Endodermal cell (in vitro differentiated cells): ENCODE measurements at regions not wholly inside any gene's neighbourhood (a gene's known extent, or its start where the extent isn't known, plus 50 kb on each side); places are given as distances from the start of the nearest gene placed in this dataset.
"Not testable (repeated sequence)": the region's sequence is repeated elsewhere in the genome, so short reads cannot be mapped to it uniquely, and the experiment has no call there.

Experiments
- DNase-seq: peaks from one replicate; pipeline ENCODE4 v3.0.0-alpha.2; 2017
- H3K27ac ChIP-seq: 2 replicates; pipeline ENCODE4 v1.5.1; 2013; ENCODE audit warnings: mild to moderate bottlenecking, low read depth, low read length, moderate library complexity
- H3K27me3 ChIP-seq: 2 replicates; pipeline ENCODE4 v1.6.1; 2013; ENCODE audit warnings: mild to moderate bottlenecking, low read length, moderate library complexity; ENCODE audit not compliant: insufficient read depth, control insufficient read depth, poor library complexity, severe bottlenecking
- H3K36me3 ChIP-seq: 2 replicates; pipeline ENCODE4 v1.7.0; 2013; ENCODE audit warnings: mild to moderate bottlenecking, low read length, moderate library complexity; ENCODE audit not compliant: control insufficient read depth, insufficient read depth
- H3K4me1 ChIP-seq: one replicate; pipeline ENCODE4 v1.7.0; 2013; ENCODE audit warnings: low read length; ENCODE audit not compliant: control insufficient read depth, insufficient read depth
- H3K4me3 ChIP-seq: 2 replicates; pipeline ENCODE4 v1.5.1; 2013; ENCODE audit warnings: mild to moderate bottlenecking, low read length, moderate library complexity
- H3K9ac ChIP-seq: 2 replicates; pipeline ENCODE4 v1.6.1; 2013; ENCODE audit warnings: mild to moderate bottlenecking, low read length, moderate library complexity; ENCODE audit not compliant: poor library complexity, severe bottlenecking; ENCODE audit errors: extremely low read depth
- H3K9me3 ChIP-seq: 2 replicates; pipeline ENCODE4 v1.6.1; 2013; ENCODE audit warnings: mild to moderate bottlenecking, low read length, moderate library complexity; ENCODE audit not compliant: control insufficient read depth
- H3K27ac Mint-ChIP-seq: 2 replicates; pipeline ENCODE4 v1.8.0; 2020; ENCODE audit warnings: mixed read lengths
- H3K27me3 Mint-ChIP-seq: 2 replicates; pipeline ENCODE4 v1.8.0; 2021; ENCODE audit warnings: mild to moderate bottlenecking, mixed read lengths; ENCODE audit not compliant: insufficient read depth
- H3K36me3 Mint-ChIP-seq: 2 replicates; pipeline ENCODE4 v1.8.0; 2020; ENCODE audit warnings: low read depth, mixed read lengths
- H3K4me1 Mint-ChIP-seq: 2 replicates; pipeline ENCODE4 v1.8.0; 2020; ENCODE audit warnings: mixed read lengths
- H3K4me3 Mint-ChIP-seq: 2 replicates; pipeline ENCODE4 v1.8.0; 2020; ENCODE audit warnings: mild to moderate bottlenecking, moderate library complexity, mixed read lengths
- H3K9me3 Mint-ChIP-seq: 2 replicates; pipeline ENCODE4 v1.8.0; 2020; ENCODE audit warnings: mild to moderate bottlenecking, mixed read lengths
- CTCF ChIP-seq: fragments of 200-600 bp; sonication (generic); conservative IDR thresholded peaks from 2 replicates; pipeline ENCODE4 v1.5.0; 2021; ENCODE audit warnings: antibody characterized with exemption, mild to moderate bottlenecking
- WGBS, 2 experiments: methylation state at CpG; one replicate each; pipeline versions ENCODE4 v1.1.5 to v1.1.7; 2013; ENCODE audit warnings: missing lambda C conversion rate in 2 of 2, mixed read lengths in 1 of 2; ENCODE audit not compliant: insufficient coverage in 1 of 2, insufficient read length in 1 of 2; 5-methylcytosine and 5-hydroxymethylcytosine counted together

GRCh38 chr7:15131661-15132060 lies 229.1 kb upstream of the DGKB start:
- 88 to 100% methylated on average over 1 of the region's 1 CpG for WGBS, 2 experiments
- peaks cover 3% of the 10 kb centered on the region for H3K9me3 Mint-ChIP-seq
- H3K4me1 ChIP-seq, result peaks cover 6% of the 10 kb centered on the region
- TF ChIP-seq CTCF, result no peak
- DNase-seq, result no peak
- no peaks in the 10 kb centered on the region for H3K36me3 Mint-ChIP-seq
- H3K9me3 ChIP-seq, result no peaks in the 10 kb centered on the region
- H3K36me3 ChIP-seq, result no peaks in the 10 kb centered on the region
- no peaks in the 10 kb centered on the region for H3K27me3 ChIP-seq
- no peak overlapping the region for H3K4me3 Mint-ChIP-seq
- H3K9ac ChIP-seq, result no peak overlapping the region
- H3K27ac Mint-ChIP-seq, result no peak overlapping the region
- no peaks in the 10 kb centered on the region for H3K27me3 Mint-ChIP-seq
- H3K4me1 Mint-ChIP-seq, result peaks cover 15% of the 10 kb centered on the region
- H3K27ac ChIP-seq, result no peak overlapping the region
- H3K4me3 ChIP-seq, result no peak overlapping the region

GRCh38 chr7:15130666-15131541 lies 228.4 kb upstream of the DGKB start:
- Mint-ChIP-seq H3K9me3 (peaks cover 3% of the 10 kb centered on the region), H3K27ac (no peak overlapping the region), H3K4me3 (no peak overlapping the region), H3K4me1 (peaks cover 20% of the 10 kb centered on the region), H3K27me3 (no peaks in the 10 kb centered on the region), H3K36me3 (no peaks in the 10 kb centered on the region)
- TF ChIP-seq CTCF, result no peak
- Histone ChIP-seq H3K36me3 (no peaks in the 10 kb centered on the region), H3K4me1 (peaks cover 11% of the 10 kb centered on the region), H3K27me3 (no peaks in the 10 kb centered on the region), H3K9me3 (no peaks in the 10 kb centered on the region), H3K4me3 (no peak overlapping the region), H3K9ac (no peak overlapping the region), H3K27ac (no peak overlapping the region)
- no peak for DNase-seq
- WGBS, 2 experiments, result 96% methylated on average over 4 of the region's 4 CpGs; no CpG with 5 or more reads in 1 of the 2 experiments

- Histone ChIP-seq H3K9me3 (no peaks in the 10 kb centered on the region), H3K27me3 (no peaks in the 10 kb centered on the region), H3K4me1 (peaks cover 12% of the 10 kb centered on the region), H3K36me3 (no peaks in the 10 kb centered on the region), H3K4me3 (no peak overlapping the region), H3K9ac (no peak overlapping the region), H3K27ac (no peak overlapping the region)
- TF ChIP-seq CTCF, result no peak
- 71 to 92% methylated on average over 1 to 2 of the region's 2 CpGs for WGBS, 2 experiments
- Mint-ChIP-seq H3K27me3 (no peaks in the 10 kb centered on the region), H3K27ac (no peak overlapping the region), H3K4me1 (peaks cover 28% of the 10 kb centered on the region), H3K9me3 (no peaks in the 10 kb centered on the region), H3K36me3 (no peaks in the 10 kb centered on the region), H3K4me3 (no peak overlapping the region)
- no peak for DNase-seq
Observed at GRCh38 chr7:15128716-15129115, 226.2 kb upstream of the DGKB start.

GRCh38 chr7:15126653-15127052 lies 224.1 kb upstream of the DGKB start:
- 41 to 80% methylated on average over 1 of the region's 1 CpG for WGBS, 2 experiments
- not testable (repeated sequence) for H3K9ac ChIP-seq, H3K36me3 ChIP-seq, H3K9me3 Mint-ChIP-seq, H3K27me3 Mint-ChIP-seq, H3K36me3 Mint-ChIP-seq, H3K27me3 ChIP-seq, H3K27ac ChIP-seq, H3K9me3 ChIP-seq, DNase-seq
- H3K4me3 ChIP-seq, result peak overlapping the region; percentile 38
- peak overlapping the region; percentile 89 for H3K27ac Mint-ChIP-seq
- peaks cover 12% of the 10 kb centered on the region for H3K4me1 ChIP-seq
- peaks cover 28% of the 10 kb centered on the region for H3K4me1 Mint-ChIP-seq
- H3K4me3 Mint-ChIP-seq, result peak overlapping the region; percentile 8
